Central memory CD8-positive, alpha-beta T cell (primary cell): ENCODE measurements at regions not wholly inside any gene's neighbourhood (a gene's known extent, or its start where the extent isn't known, plus 50 kb on each side); places are given as distances from the start of the nearest gene placed in this dataset.

ENCODE experiments used
- ATAC-seq: fragments of 150-1000 bp; cut with Tn5 transposase; replicated peaks from 2 replicates; pipeline ENCODE4 v1.10.0; 2022; ENCODE audit warnings: mild to moderate bottlenecking, moderate FRiP score, moderate number of reproducible peaks; ENCODE audit not compliant: poor library complexity, severe bottlenecking; ENCODE audit errors: extremely low read depth
- DNase-seq, 2 donors: peaks; one replicate each; pipeline ENCODE4 v3.0.0; 2021; ENCODE audit warnings: low spot score in 2 of 2
- H3K27ac Mint-ChIP-seq: one replicate; pipeline ENCODE4 v1.8.0; 2022; ENCODE audit warnings: low read depth, mild to moderate bottlenecking, moderate library complexity, mixed read lengths
- H3K27me3 Mint-ChIP-seq: one replicate; pipeline ENCODE4 v1.8.0; 2022; ENCODE audit warnings: mixed read lengths
- H3K36me3 Mint-ChIP-seq: one replicate; pipeline ENCODE4 v1.8.0; 2022; ENCODE audit warnings: mild to moderate bottlenecking, moderate library complexity, mixed read lengths; ENCODE audit not compliant: insufficient read depth
- H3K4me1 Mint-ChIP-seq: one replicate; pipeline ENCODE4 v1.8.0; 2022; ENCODE audit warnings: mixed read lengths
- H3K4me3 Mint-ChIP-seq: one replicate; pipeline ENCODE4 v1.8.0; 2022; ENCODE audit warnings: mild to moderate bottlenecking, moderate library complexity, mixed read lengths
- H3K9me3 Mint-ChIP-seq: one replicate; pipeline ENCODE4 v1.8.0; 2022; ENCODE audit warnings: mixed read lengths

- H3K27me3 Mint-ChIP-seq: no peaks in the 10 kb centered on the region
- DNase-seq (no peak), ATAC-seq (no peak)
- H3K36me3 Mint-ChIP-seq: peaks cover 2% of the 10 kb centered on the region
- no peak overlapping the region for H3K27ac Mint-ChIP-seq
- no peaks in the 10 kb centered on the region for H3K4me1 Mint-ChIP-seq
- no peak overlapping the region for H3K4me3 Mint-ChIP-seq
- H3K9me3 Mint-ChIP-seq: peaks cover 7% of the 10 kb centered on the region
These were observed 515.9 kb downstream of the JRKL start for GRCh38 chr11:96905663-96906062.

GRCh38 chr11:96906476-96906875 lies 516.7 kb downstream of the JRKL start:
- H3K4me3 Mint-ChIP-seq: no peak overlapping the region
- H3K9me3 Mint-ChIP-seq: peaks cover 10% of the 10 kb centered on the region
- no peaks in the 10 kb centered on the region for H3K4me1 Mint-ChIP-seq
- no peak overlapping the region for H3K27ac Mint-ChIP-seq
- no peaks in the 10 kb centered on the region for H3K27me3 Mint-ChIP-seq
- ATAC-seq (no peak), DNase-seq (no peak)
- peaks cover 2% of the 10 kb centered on the region for H3K36me3 Mint-ChIP-seq

- no peak overlapping the region for H3K27ac Mint-ChIP-seq
- no peak overlapping the region for H3K4me3 Mint-ChIP-seq
- no peak for DNase-seq
These were observed 536.0 kb downstream of the JRKL start for GRCh38 chr11:96925862-96926261.

GRCh38 chr11:96940227-96940626 lies 550.4 kb downstream of the JRKL start:
- ATAC-seq: no peak
- peaks cover 10% of the 10 kb centered on the region for H3K9me3 Mint-ChIP-seq

More at GRCh38 chr11:96925862-96926261, 536.0 kb downstream of the JRKL start:
- no peaks in the 10 kb centered on the region for H3K36me3 Mint-ChIP-seq
- no peak for ATAC-seq
- no peaks in the 10 kb centered on the region for H3K27me3 Mint-ChIP-seq
- H3K4me1 Mint-ChIP-seq: no peaks in the 10 kb centered on the region
- H3K9me3 Mint-ChIP-seq: peaks cover 6% of the 10 kb centered on the region

GRCh38 chr11:96942855-96943254 lies 553.0 kb downstream of the JRKL start:
- H3K9me3 Mint-ChIP-seq: peaks cover 10% of the 10 kb centered on the region
- no peak for DNase-seq
- no peaks in the 10 kb centered on the region for H3K27me3 Mint-ChIP-seq
- H3K4me3 Mint-ChIP-seq: no peak overlapping the region
- H3K4me1 Mint-ChIP-seq: no peaks in the 10 kb centered on the region
- peaks cover 1% of the 10 kb centered on the region for H3K36me3 Mint-ChIP-seq
- H3K27ac Mint-ChIP-seq: no peak overlapping the region
- ATAC-seq: no peak

More at GRCh38 chr11:96940227-96940626, 550.4 kb downstream of the JRKL start:
- no peak overlapping the region for H3K27ac Mint-ChIP-seq
- DNase-seq: no peak
- H3K27me3 Mint-ChIP-seq: no peaks in the 10 kb centered on the region
- H3K36me3 Mint-ChIP-seq: peaks cover 1% of the 10 kb centered on the region
- H3K4me3 Mint-ChIP-seq: no peak overlapping the region
- H3K4me1 Mint-ChIP-seq: no peaks in the 10 kb centered on the region

GRCh38 chr11:96943970-96944369 lies 554.2 kb downstream of the JRKL start:
- DNase-seq (no peak), ATAC-seq (no peak)
- no peaks in the 10 kb centered on the region for H3K27me3 Mint-ChIP-seq
- peaks cover 12% of the 10 kb centered on the region for H3K9me3 Mint-ChIP-seq
- H3K4me1 Mint-ChIP-seq: no peaks in the 10 kb centered on the region
- H3K27ac Mint-ChIP-seq: no peak overlapping the region
- H3K4me3 Mint-ChIP-seq: no peak overlapping the region
- H3K36me3 Mint-ChIP-seq: no peaks in the 10 kb centered on the region

GRCh38 chr11:96948066-96948465 lies 558.3 kb downstream of the JRKL start:
- Mint-ChIP-seq H3K27me3 (no peaks in the 10 kb centered on the region), H3K27ac (no peak overlapping the region), H3K9me3 (peaks cover 18% of the 10 kb centered on the region), H3K4me1 (no peaks in the 10 kb centered on the region), H3K36me3 (peaks cover 2% of the 10 kb centered on the region), H3K4me3 (no peak overlapping the region)
- ATAC-seq (no peak), DNase-seq (no peak)

- Mint-ChIP-seq H3K9me3 (peaks cover 18% of the 10 kb centered on the region), H3K36me3 (peaks cover 2% of the 10 kb centered on the region), H3K27me3 (no peaks in the 10 kb centered on the region), H3K4me1 (no peaks in the 10 kb centered on the region), H3K4me3 (no peak overlapping the region), H3K27ac (no peak overlapping the region)
- DNase-seq (no peak), ATAC-seq (no peak)
These were observed 559.7 kb downstream of the JRKL start for GRCh38 chr11:96949464-96949863.

GRCh38 chr11:96954587-96955242 lies 564.9 kb downstream of the JRKL start:
- H3K27ac Mint-ChIP-seq: no peak overlapping the region

GRCh38 chr11:96960476-96960875 lies 570.7 kb downstream of the JRKL start:
- no peaks in the 10 kb centered on the region for H3K4me1 Mint-ChIP-seq
- no peaks in the 10 kb centered on the region for H3K9me3 Mint-ChIP-seq
- H3K4me3 Mint-ChIP-seq: no peak overlapping the region
- peaks cover 2% of the 10 kb centered on the region for H3K36me3 Mint-ChIP-seq
- no peak for ATAC-seq
- no peaks in the 10 kb centered on the region for H3K27me3 Mint-ChIP-seq
- H3K27ac Mint-ChIP-seq: no peak overlapping the region
- no peak for DNase-seq

More at GRCh38 chr11:96954587-96955242, 564.9 kb downstream of the JRKL start:
- no peak for ATAC-seq
- Mint-ChIP-seq H3K27me3 (no peaks in the 10 kb centered on the region), H3K36me3 (peaks cover 3% of the 10 kb centered on the region), H3K4me3 (no peak overlapping the region), H3K4me1 (no peaks in the 10 kb centered on the region), H3K9me3 (peaks cover 6% of the 10 kb centered on the region)
- no peak for DNase-seq

GRCh38 chr11:96960926-96961325 lies 571.1 kb downstream of the JRKL start:
- Mint-ChIP-seq H3K9me3 (peaks cover 2% of the 10 kb centered on the region), H3K27me3 (no peaks in the 10 kb centered on the region), H3K36me3 (peaks cover 2% of the 10 kb centered on the region), H3K27ac (no peak overlapping the region), H3K4me1 (no peaks in the 10 kb centered on the region), H3K4me3 (no peak overlapping the region)
- DNase-seq (no peak), ATAC-seq (no peak)

- no peak for ATAC-seq
These were observed 572.1 kb downstream of the JRKL start for GRCh38 chr11:96961931-96962330.

GRCh38 chr11:96963375-96963774 lies 573.6 kb downstream of the JRKL start:
- H3K27ac Mint-ChIP-seq: no peak overlapping the region
- no peaks in the 10 kb centered on the region for H3K27me3 Mint-ChIP-seq
- ATAC-seq: no peak
- peaks cover 16% of the 10 kb centered on the region for H3K9me3 Mint-ChIP-seq
- H3K36me3 Mint-ChIP-seq: no peaks in the 10 kb centered on the region
- H3K4me1 Mint-ChIP-seq: no peaks in the 10 kb centered on the region
- H3K4me3 Mint-ChIP-seq: no peak overlapping the region
- DNase-seq: no peak

More at GRCh38 chr11:96961931-96962330, 572.1 kb downstream of the JRKL start:
- Mint-ChIP-seq H3K27me3 (no peaks in the 10 kb centered on the region), H3K27ac (no peak overlapping the region), H3K4me3 (no peak overlapping the region), H3K36me3 (peaks cover under 1% of the 10 kb centered on the region), H3K4me1 (no peaks in the 10 kb centered on the region), H3K9me3 (peaks cover 11% of the 10 kb centered on the region)
- DNase-seq: no peak
